AG10803 (cell line): ENCODE measurements at regions not wholly inside any gene's neighbourhood (a gene's known extent, or its start where the extent isn't known, plus 50 kb on each side); places are given as distances from the start of the nearest gene placed in this dataset.

Source experiments
- DNase-seq: peaks from one replicate; pipeline ENCODE4 v3.0.0; 2010; ENCODE audit warnings: low read depth
- H3K4me3 ChIP-seq: 2 replicates; pipeline ENCODE4 v1.5.1; 2011; ENCODE audit warnings: mild to moderate bottlenecking, low read length, control low read depth
- TF ChIP-seq, protein P1 (sequence below): conservative IDR thresholded peaks from 2 replicates; pipeline ENCODE4 v1.5.1; 2011; ENCODE audit warnings: mild to moderate bottlenecking, low read length, control low read depth, inconsistent platforms

DNA sequence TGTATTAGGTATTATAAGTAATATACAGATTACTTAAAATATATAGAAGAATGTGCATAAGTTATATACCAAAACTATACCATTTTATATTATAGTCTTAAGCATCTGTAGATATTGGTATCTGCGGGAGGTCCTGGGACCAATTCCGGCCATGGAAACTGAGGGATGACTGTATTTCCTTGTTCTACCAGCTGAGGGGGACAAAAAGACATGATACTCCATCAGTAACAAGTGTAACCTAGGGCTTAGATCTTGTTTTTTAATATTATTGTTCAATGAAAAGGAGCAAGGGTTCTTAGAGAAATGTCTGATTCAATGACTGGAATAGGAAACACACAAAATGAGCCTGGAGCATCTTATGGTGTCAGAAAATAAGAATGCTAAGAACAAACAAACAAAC lies 752.5 kb downstream of the CCSER2 start:
- no peak overlapping the region for H3K4me3 ChIP-seq
- no peak for DNase-seq
- TF ChIP-seq, protein P1, sequence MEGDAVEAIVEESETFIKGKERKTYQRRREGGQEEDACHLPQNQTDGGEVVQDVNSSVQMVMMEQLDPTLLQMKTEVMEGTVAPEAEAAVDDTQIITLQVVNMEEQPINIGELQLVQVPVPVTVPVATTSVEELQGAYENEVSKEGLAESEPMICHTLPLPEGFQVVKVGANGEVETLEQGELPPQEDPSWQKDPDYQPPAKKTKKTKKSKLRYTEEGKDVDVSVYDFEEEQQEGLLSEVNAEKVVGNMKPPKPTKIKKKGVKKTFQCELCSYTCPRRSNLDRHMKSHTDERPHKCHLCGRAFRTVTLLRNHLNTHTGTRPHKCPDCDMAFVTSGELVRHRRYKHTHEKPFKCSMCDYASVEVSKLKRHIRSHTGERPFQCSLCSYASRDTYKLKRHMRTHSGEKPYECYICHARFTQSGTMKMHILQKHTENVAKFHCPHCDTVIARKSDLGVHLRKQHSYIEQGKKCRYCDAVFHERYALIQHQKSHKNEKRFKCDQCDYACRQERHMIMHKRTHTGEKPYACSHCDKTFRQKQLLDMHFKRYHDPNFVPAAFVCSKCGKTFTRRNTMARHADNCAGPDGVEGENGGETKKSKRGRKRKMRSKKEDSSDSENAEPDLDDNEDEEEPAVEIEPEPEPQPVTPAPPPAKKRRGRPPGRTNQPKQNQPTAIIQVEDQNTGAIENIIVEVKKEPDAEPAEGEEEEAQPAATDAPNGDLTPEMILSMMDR: no peak

DNA sequence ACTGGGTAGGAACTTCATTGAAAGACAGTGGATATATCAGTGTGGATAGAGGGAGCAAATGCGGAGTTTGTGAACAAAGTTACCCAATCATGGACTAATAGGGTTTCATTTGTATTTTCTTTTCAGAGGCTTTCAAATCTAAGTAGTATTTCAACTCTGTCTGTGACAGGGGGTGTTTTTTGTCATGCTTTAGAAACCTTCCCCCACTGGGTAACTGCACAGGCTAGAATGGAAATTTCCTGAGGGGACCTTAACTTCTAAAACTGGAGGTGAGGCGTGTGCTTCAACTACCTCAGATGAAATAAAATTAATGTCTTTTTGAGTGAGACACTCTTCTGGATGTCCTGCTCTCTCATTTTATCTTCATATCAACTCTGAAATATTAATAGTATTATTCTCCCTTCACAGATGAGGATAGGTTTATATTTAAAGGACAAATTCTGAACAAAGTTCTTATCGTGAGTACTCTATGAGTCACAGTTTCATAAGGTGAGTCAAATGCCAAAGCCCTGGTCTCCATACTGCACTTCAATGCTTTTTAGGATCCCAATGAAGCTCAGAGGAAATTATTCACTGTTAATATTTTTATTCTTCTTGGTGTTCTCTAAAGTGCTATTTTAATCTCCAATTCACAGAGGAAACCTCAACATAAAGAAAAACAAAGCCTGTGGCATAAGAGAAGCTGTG lies 770.6 kb downstream of the CCSER2 start:
- H3K4me3 ChIP-seq: no peak overlapping the region
- TF ChIP-seq, protein P1: no peak

DNA sequence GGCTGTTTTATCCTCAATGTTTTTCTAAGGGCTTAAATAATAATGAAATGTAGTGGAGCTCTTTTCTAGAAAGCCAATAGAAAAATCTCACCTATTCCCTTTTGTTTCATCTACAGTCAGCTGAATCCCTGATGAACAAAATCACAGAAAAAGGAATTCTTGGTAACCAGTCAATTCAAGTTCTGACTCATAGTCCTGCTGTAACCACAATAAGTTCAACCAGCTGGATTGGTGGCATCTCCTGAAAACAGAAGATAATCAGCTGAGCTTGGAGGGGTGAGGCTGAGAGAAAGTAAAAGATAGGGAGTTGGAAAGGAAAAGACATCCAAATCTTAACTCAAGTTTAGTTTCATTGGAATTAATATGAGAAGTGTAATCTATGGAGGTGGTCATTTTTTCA lies 772.1 kb downstream of the CCSER2 start:
- TF ChIP-seq, protein P1: no peak
- no peak for DNase-seq
- H3K4me3 ChIP-seq: no peak overlapping the region

More for the DNA sequence above, 770.6 kb downstream of the CCSER2 start:
- DNase-seq: no peak

DNA sequence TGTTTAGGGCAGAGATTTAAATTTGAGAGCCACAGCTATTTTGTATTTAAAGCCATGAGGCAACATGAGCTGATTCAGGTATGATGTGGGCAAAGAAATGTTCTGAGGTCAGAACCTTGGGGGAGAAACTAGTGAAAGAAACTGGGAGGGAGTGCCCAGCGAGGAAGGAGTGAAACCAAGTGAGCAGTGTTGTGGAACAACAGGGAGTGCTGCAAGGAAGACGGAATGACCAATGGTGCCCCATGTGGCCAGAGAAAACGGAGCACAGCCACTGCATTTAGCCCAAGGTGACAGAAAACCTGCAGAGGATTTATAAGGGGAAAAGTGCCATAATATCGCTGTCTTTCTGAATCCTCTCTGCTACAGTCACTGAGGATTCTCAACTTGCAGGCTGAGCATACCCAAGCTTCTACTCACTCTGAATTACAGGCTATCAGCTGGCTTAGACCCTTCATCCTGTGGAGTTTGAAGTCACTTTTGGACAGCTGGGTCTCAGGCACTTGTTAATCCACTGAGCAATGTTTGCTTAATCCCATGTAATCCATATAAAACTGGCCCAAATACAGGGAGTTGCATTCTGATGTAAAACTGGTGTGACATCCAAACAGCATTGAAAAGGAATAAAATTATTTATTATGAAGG lies 777.3 kb downstream of the CCSER2 start:
- H3K4me3 ChIP-seq: no peak overlapping the region
- TF ChIP-seq, protein P1: no peak
- no peak for DNase-seq

DNA sequence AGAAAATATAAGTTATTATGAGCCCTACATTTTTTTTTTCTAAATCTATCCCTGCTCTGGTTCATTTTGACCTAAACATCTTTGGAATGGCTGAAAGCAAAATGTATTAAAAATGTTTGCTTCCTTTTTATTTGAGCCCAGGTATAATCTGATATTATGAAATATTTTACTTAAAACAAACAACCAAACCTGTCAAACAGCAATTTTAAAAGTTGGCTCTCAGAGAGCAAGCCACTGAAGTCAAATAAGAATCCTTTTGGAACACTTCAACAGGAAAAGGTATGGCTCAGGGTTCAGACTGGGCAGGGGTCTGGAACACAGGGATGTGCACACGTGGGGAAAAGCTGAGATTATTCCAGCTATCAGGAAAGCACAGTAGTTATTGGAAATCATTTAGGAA lies 782.9 kb downstream of the CCSER2 start:
- TF ChIP-seq, protein P1: no peak
- no peak for DNase-seq
- no peak overlapping the region for H3K4me3 ChIP-seq

DNA sequence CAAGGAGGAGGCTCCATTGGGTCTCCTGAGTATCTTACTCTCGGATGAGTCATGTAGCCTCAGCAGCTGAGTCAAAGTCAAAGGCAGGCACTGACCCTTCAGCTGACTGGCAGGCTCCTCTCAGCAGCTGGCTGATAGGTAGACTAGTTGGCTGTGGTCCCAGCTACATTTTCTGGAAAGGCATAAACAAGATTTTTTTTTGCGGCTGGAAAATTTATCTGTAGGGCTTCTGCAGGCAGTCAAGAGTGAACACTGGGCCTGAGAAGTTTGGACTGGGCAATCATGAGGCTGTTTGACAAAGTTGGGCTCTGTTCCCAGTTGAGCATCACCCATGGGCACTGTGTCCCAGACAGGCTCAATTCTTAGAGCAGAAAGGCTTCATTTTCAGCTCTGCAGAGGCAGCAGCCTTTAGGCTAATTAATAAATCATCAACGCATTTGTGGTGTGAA lies 796.2 kb downstream of the CCSER2 start:
- TF ChIP-seq, protein P1: no peak
- no peak for DNase-seq
- no peak overlapping the region for H3K4me3 ChIP-seq

DNA sequence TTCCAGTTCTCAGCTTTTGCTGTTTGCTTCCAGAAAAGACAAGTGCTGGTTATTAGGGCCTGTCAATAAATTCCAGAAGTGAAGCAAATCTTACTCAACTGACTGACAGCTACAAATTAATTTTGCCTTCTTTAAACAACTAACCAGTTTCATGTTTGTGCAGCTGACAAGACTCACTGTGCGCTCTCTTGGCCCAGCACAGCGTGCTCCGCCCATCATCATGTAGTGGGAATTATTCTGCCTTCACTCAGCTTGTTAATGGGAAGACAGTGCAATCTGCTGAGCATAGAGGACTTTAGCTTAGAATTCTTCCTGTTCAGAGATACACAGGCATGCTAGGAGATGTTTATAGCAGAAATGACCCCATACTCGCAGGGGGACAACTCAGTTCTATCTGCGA lies 808.9 kb downstream of the CCSER2 start:
- TF ChIP-seq, protein P1: no peak
- no peak overlapping the region for H3K4me3 ChIP-seq
- no peak for DNase-seq
